Hippocampal formation (tissue), 2 donors: ENCODE measurements at regions not wholly inside any gene's neighbourhood (a gene's known extent, or its start where the extent isn't known, plus 50 kb on each side); places are given as distances from the start of the nearest gene placed in this dataset.
A peak's percentile ranks its signal among the peaks of the same experiment; 100 is the strongest.
"Not testable (repeated sequence)": the region's sequence is repeated elsewhere in the genome, so short reads cannot be mapped to it uniquely, and the experiment has no call there.

Source experiments
- DNase-seq, 2 donors: peaks; one replicate each; lab custom pipeline; 2025; lab: John Stamatoyannopoulos, UW

DNA sequence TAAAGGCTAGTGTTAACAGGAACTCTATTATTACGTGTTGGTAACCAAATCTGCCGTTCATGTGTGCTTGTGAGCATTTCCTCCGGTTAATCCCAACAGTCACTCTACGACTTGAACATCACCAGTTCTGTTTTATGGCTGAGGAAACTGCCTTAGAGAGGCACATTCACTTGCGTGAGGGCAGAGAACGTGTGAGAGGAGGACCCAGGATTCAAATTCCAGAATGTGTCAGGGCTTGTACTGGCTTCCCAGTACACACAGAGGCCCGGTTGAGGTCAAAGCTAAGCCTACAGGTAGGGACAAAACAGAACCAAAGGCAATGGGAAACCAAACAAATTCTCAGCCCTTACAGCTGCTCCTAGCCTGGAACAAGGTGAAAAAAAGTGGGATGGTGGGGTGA is 66.9 kb upstream of the TENM4 start:
- no peak for DNase-seq

DNA sequence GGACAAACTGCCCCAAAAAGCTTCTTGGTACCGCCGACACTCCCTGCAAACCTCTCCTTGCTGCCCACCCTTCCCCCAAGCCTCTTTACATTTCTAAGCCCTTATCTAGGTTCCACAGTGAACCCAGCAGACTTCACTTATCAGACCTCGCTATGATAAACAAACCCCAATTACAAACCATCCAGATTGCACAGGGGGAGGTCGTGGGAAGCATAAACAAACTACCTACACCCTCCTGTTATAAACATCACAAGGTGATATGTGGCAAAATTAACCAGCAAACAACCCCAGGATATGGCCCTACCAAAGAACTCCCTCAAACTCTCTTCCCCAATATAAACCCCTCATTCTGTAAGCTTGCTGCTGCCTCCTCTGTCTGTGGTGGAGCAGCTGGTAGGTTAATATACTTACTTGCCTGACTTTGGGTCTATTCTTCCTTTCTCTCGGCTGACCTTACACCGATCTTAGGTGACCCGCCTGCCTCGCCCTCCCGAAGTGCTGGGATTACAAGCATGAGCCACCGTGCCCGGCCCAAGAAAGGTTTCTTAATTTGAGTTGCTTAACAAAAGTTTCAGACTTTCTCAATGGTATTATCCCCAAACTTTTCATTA is 66.0 kb upstream of the TENM4 start:
- no peak for DNase-seq

DNA sequence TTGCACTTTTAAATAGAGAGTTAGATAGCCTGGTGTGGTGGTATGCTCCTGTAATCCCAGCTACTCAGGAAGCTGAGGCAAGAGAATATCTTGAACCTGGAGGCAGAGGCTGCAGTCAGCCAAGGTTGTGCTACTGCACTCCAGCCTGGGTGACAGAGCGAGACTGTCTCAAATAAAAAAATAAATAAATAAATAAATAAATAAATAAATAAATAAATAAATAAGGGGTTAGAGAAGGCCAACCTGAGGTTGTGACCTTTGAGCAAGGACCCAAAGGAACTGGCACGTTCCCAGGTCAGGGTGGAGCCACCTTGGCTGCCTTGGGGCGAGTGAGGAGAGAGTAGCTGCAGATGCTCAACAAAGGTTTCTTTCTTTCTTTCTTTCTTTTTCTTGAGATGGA is 65.3 kb upstream of the TENM4 start:
- no peak for DNase-seq

DNA sequence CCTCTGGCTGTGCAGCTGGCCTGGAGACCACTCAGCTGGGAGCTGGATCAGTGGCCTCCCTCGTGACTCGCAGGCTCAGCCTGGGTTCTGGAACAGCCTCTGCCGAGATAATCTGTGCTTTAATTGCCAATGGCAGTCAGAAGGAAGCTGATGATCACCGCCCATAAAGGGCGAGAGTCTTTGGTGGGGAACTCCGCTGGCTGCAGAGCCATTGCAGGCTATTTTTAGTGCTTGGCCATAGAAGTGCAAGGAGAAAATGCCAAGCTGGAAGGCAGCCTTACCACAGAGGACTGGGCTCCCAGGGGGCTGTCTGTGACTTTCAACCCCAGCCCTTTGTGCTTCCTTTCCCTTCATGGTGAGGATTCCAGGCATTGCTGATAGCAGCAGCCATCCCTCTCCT is 62.2 kb upstream of the TENM4 start:
- DNase-seq = peak in 1 of 2 donors; percentile 3

DNA sequence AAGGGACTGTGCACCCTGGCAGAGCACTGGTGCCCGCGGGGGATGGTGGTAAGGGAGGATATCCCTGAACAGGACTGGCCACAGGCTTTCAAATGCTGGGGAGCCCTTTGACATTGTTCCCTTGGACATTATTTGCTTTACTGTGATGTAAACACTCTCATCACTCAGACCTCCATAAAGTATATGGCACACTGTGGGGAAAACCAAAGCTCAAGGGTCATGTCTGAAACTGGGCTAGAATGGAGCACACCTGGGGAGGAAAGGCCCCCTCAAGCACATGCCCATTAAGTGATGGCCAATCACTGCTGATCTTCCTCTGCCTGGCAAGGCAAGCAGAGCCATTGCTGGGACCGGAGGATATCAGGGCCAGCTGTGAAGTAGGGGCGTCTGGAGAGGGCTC is 60.9 kb upstream of the TENM4 start:
- DNase-seq = no peak

DNA sequence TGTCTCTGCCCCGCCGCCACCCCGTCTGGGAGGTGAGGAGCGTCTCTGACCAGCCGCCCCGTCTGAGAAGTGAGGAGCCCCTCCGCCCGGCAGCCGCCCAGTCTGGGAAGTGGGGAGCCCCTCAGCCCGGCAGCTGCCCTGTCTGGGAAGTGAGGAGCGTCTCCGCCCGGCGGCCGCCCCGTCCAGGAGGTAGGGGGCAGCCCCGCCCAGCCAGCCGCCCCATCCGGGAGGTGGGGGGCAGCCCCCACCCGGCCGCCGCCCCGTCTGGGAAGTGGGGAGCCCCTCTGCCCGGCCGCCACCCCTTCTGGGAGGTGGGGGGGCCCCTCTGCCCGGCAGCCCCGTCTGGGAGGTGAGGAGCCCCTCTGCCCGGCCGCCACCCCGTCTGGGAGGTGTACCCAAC is 59.1 kb upstream of the TENM4 start:
- not testable (repeated sequence) for DNase-seq

DNA sequence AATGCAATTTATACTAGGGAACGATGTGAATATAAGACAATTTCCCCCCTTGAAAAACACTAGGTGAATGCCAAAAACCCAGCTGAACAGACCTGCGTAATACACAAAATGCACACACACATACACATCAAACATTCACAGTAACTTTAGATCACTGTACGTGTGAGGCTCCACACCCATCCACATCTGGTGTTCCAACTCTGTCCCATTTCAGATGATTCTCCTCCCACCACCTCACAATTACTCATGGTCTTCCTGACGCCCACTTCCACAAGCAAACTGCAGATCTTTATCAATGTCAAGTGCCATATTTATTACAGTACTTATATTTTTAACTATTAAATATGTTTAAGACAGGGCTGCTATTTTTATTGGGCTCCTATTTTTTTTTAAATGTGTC is 57.8 kb upstream of the TENM4 start:
- no peak for DNase-seq

DNA sequence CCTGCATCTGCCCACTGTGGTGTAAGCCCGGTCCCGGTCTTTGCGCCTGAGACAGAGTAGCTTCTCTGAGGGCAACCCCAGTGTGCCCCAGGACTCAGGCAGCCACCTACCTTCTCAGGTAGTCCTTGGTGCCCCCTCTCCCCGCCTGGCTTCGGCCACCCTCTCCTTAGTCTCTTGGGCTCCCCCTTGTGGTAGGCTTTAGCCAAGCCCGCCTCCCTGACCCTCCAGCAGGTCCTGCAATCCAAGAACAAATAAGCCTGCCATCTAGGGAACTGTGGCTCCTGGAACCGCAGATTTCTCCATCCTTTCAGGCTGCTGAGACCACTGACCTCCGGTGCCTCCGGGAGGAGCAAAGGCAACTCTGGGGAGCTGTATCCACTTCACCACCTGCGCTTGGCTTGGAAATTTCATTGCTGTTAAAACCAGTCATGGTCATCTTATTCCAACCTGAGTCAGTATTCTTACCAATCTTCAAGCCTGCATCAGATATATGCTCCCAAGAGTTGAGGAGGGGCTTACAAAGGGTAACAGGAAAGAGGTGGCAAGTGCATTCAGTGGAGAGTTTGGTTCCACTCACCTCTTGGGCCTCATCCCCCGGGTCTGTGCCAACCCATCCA is 52.8 kb upstream of the TENM4 start:
- peak; percentile 7 to 46 for DNase-seq

DNA sequence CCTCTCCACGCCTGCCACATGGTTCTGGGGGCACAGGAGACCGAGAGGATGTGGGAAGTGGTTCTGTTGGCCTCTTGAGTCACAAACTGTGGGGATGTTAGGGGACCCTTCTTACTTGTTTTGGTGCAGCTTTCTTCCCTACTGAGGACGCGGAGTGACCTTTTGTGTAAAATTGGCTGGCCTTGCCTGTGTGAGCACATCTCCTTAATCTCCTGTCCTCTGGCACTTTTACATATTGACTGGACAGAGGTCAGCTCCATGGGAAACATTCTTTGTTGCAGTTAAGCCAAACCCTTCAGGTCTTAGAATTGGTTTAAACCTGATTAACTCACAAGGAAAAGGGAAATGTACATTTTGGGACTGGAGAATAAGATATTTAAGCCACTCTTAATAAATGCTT is 51.2 kb upstream of the TENM4 start:
- no peak for DNase-seq
